NCI-H2227 treated with DMSO at 0.1 percent for 48 hours (cell line): ENCODE measurements at regions not wholly inside any gene's neighbourhood (a gene's known extent, or its start where the extent isn't known, plus 50 kb on each side); places are given as distances from the start of the nearest gene placed in this dataset.

Source experiments
- DNase-seq: peaks from one replicate; lab custom pipeline; 2025; lab: John Stamatoyannopoulos, UW

- no peak for DNase-seq
Measured at GRCh38 chr5:73374520-73375190, 73.9 kb downstream of the FOXD1 start.

- DNase-seq: no peak
Measured at GRCh38 chr5:73373814-73374510, 74.6 kb downstream of the FOXD1 start.

- DNase-seq: no peak
Measured at GRCh38 chr5:73370640-73371583, 77.7 kb downstream of the FOXD1 start.

- DNase-seq: no peak
Measured at GRCh38 chr5:73370095-73370494, 78.5 kb downstream of the FOXD1 start.

GRCh38 chr5:73369278-73369677 lies 79.3 kb downstream of the FOXD1 start:
- no peak for DNase-seq

GRCh38 chr5:73367650-73368049 lies 80.9 kb downstream of the FOXD1 start:
- DNase-seq: no peak

GRCh38 chr5:73365990-73366667 lies 82.4 kb downstream of the FOXD1 start:
- DNase-seq: no peak

GRCh38 chr5:73365301-73365853 lies 83.2 kb downstream of the FOXD1 start:
- DNase-seq: no peak

- no peak for DNase-seq
Measured at GRCh38 chr5:73363911-73364730, 84.5 kb downstream of the FOXD1 start.

- DNase-seq: no peak
Measured at GRCh38 chr5:73359395-73359794, 89.2 kb downstream of the FOXD1 start.

- DNase-seq: no peak
Measured at GRCh38 chr5:73358366-73358765, 90.2 kb downstream of the FOXD1 start.

- DNase-seq: no peak
Measured at GRCh38 chr5:73357576-73357975, 91.0 kb downstream of the FOXD1 start.

GRCh38 chr5:73355108-73355507 lies 93.5 kb downstream of the FOXD1 start:
- DNase-seq: no peak

GRCh38 chr5:73354406-73354805 lies 94.2 kb downstream of the FOXD1 start:
- DNase-seq: no peak

- DNase-seq: no peak
Measured at GRCh38 chr5:73352649-73353230, 95.8 kb downstream of the FOXD1 start.

GRCh38 chr5:73352243-73352642 lies 96.3 kb downstream of the FOXD1 start:
- DNase-seq: no peak

- DNase-seq: no peak
Measured at GRCh38 chr5:73351593-73351992, 97.0 kb downstream of the FOXD1 start.

GRCh38 chr5:73346878-73347408 lies 101.6 kb downstream of the FOXD1 start:
- no peak for DNase-seq

GRCh38 chr5:73344835-73345234 lies 103.7 kb downstream of the FOXD1 start:
- DNase-seq: no peak

- no peak for DNase-seq
Measured at GRCh38 chr5:73339711-73340110, 108.9 kb downstream of the FOXD1 start.
